Ovary (tissue), 7 donors: ENCODE measurements at regions not wholly inside any gene's neighbourhood (a gene's known extent, or its start where the extent isn't known, plus 50 kb on each side); places are given as distances from the start of the nearest gene placed in this dataset.

Source experiments
- DNase-seq, 5 donors: peaks; one replicate each; pipeline ENCODE4 v3.0.0-alpha.2; 2019 to 2020
- H3K27ac ChIP-seq, 2 donors: fragments of 200-600 bp; one replicate each; pipeline versions ENCODE4 v1.5.1 to v1.8.0; 2019 to 2022
- H3K27me3 ChIP-seq: fragments of 200-600 bp; one replicate; pipeline ENCODE4 v1.8.0; 2022
- H3K36me3 ChIP-seq: fragments of 200-600 bp; sonication (generic); one replicate; pipeline ENCODE4 v1.5.1; 2019
- H3K4me1 ChIP-seq: one replicate; pipeline ENCODE4 v1.8.1; 2013; ENCODE audit warnings: mild to moderate bottlenecking, moderate library complexity; ENCODE audit not compliant: insufficient read depth
- H3K4me3 ChIP-seq: fragments of 200-600 bp; sonication (generic); one replicate; pipeline ENCODE4 v1.5.1; 2017
- H3K9me3 ChIP-seq, 2 donors: fragments of 200-600 bp in 1 of 2; sonication (generic) in 1 of 2; one replicate each; pipeline versions ENCODE4 v1.5.1 to v1.8.1; 2013 to 2019; ENCODE audit warnings: mild to moderate bottlenecking in 1 of 2, moderate library complexity in 1 of 2
- CTCF ChIP-seq, 3 donors: fragments of 450-650 bp in 2 of 3; fragments of 200-600 bp in 1 of 3; IDR thresholded peaks; one replicate each; pipeline versions ENCODE4 v1.5.1 to v1.8.0; 2016 to 2022; ENCODE audit warnings: antibody characterized with exemption in 3 of 3, mild to moderate bottlenecking in 1 of 3
- EP300 ChIP-seq: sonication (generic); formaldehyde crosslinking; IDR thresholded peaks from one replicate; pipeline ENCODE4 v1.6.1; 2017; ENCODE audit warnings: antibody characterized with exemption
- POLR2A ChIP-seq: fragments of 450-650 bp; IDR thresholded peaks from one replicate; pipeline ENCODE4 v1.6.1; 2017; ENCODE audit warnings: antibody characterized with exemption, mild to moderate bottlenecking, moderate library complexity
- WGBS, 3 donors: extraction: QIAGEN DNeasy Blood & Tissue Kit in 1 of 3; methylation state at CpG; one replicate each; pipeline versions ENCODE4 v1.1.5 to v1.1.7; 2013 to 2017; 5-methylcytosine and 5-hydroxymethylcytosine counted together
- intact Hi-C, 4 donors: fragments of 100-400 bp; cut with DNase I; formaldehyde crosslinking; loops; one replicate each; pipeline versions ENCODE4 v1.11.0 to v1.15.1; 2022 to 2023
- donor health status: DM: no; HTN: no; CAD: no; lungs with moderate emphysema.
- donor health status: DM: no; HTN: no; CAD: no.
- donor health status: Bipolar disorder and iron deficiency.
- donor health status: DM: no; HTN: no; CAD: no.
- donor health status: DM: yes; HTN: yes; CAD: no.

- Histone ChIP-seq H3K9me3 (no peaks in the 10 kb centered on the region), H3K4me1 (no peaks in the 10 kb centered on the region), H3K27ac (no peak overlapping the region), H3K27me3 (no peaks in the 10 kb centered on the region), H3K4me3 (no peak overlapping the region), H3K36me3 (no peaks in the 10 kb centered on the region)
- no peak for DNase-seq
- 80 to 84% (median 83%) methylated on average over 12 of the region's 12 CpGs for WGBS, 3 donors
- intact Hi-C loops = no loop called here
- TF ChIP-seq POLR2A = no peak
- no peak for TF ChIP-seq EP300
- no peak for TF ChIP-seq CTCF (IDR thresholded peaks at IDR 0.05)
Measured at GRCh38 chr7:72492461-72493065, 80.4 kb upstream of the CALN1 start.

- H3K4me3 ChIP-seq = no peak overlapping the region
- no peak overlapping the region for H3K27ac ChIP-seq
- no peaks in the 10 kb centered on the region for H3K36me3 ChIP-seq
- WGBS, 3 donors = 81 to 93% (median 84%) methylated on average over 6 of the region's 6 CpGs
- H3K9me3 ChIP-seq = no peaks in the 10 kb centered on the region
- no peak for DNase-seq
- H3K4me1 ChIP-seq = no peaks in the 10 kb centered on the region
- TF ChIP-seq POLR2A (no peak), EP300 (no peak), CTCF (IDR thresholded peaks at IDR 0.05) (no peak)
- no peaks in the 10 kb centered on the region for H3K27me3 ChIP-seq
- intact Hi-C loops = no loop called here
Measured at GRCh38 chr7:72490301-72490700, 78.2 kb upstream of the CALN1 start.

- no peaks in the 10 kb centered on the region for H3K36me3 ChIP-seq
- TF ChIP-seq POLR2A = no peak
- 73 to 80% (median 74%) methylated on average over 1 of the region's 1 CpG for WGBS, 3 donors
- no peaks in the 10 kb centered on the region for H3K4me1 ChIP-seq
- intact Hi-C loops = no loop called here
- no peak overlapping the region for H3K4me3 ChIP-seq
- H3K27ac ChIP-seq = no peak overlapping the region
- no peak for DNase-seq
- no peaks in the 10 kb centered on the region for H3K27me3 ChIP-seq
- no peaks in the 10 kb centered on the region for H3K9me3 ChIP-seq
Measured at GRCh38 chr7:72481934-72482333, 69.8 kb upstream of the CALN1 start.

- no peak for TF ChIP-seq EP300
- Histone ChIP-seq H3K4me1 (no peaks in the 10 kb centered on the region), H3K27me3 (no peaks in the 10 kb centered on the region), H3K27ac (no peak overlapping the region), H3K9me3 (no peaks in the 10 kb centered on the region), H3K36me3 (no peaks in the 10 kb centered on the region), H3K4me3 (no peak overlapping the region)
- DNase-seq = no peak
- intact Hi-C loops = no loop called here
- WGBS, 3 donors = 87 to 92% (median 91%) methylated on average over 16 of the region's 16 CpGs
Measured at GRCh38 chr7:72476608-72477305, 64.6 kb upstream of the CALN1 start.

- Histone ChIP-seq H3K9me3 (no peaks in the 10 kb centered on the region), H3K4me1 (no peaks in the 10 kb centered on the region), H3K27ac (no peak overlapping the region), H3K36me3 (no peaks in the 10 kb centered on the region), H3K4me3 (no peak overlapping the region), H3K27me3 (no peaks in the 10 kb centered on the region)
- no peak for TF ChIP-seq EP300
- no peak for TF ChIP-seq CTCF (IDR thresholded peaks at IDR 0.05)
- no peak for TF ChIP-seq POLR2A
- DNase-seq = no peak
- 13 to 28% (median 23%) methylated on average over 8 to 9 of the region's 9 CpGs for WGBS, 3 donors
- intact Hi-C loops = loop anchor here in 1 of 4 donors (10.0 kb wide), 1 partner anchor 88 kb away; no protein-coding TSS in a partner anchor
Measured at GRCh38 chr7:72467237-72467636, 55.1 kb upstream of the CALN1 start.
